ENCODE measurements at regions not wholly inside any gene's neighbourhood (a gene's known extent, or its start where the extent isn't known, plus 50 kb on each side); places are given as distances from the start of the nearest gene placed in this dataset.

DNA sequence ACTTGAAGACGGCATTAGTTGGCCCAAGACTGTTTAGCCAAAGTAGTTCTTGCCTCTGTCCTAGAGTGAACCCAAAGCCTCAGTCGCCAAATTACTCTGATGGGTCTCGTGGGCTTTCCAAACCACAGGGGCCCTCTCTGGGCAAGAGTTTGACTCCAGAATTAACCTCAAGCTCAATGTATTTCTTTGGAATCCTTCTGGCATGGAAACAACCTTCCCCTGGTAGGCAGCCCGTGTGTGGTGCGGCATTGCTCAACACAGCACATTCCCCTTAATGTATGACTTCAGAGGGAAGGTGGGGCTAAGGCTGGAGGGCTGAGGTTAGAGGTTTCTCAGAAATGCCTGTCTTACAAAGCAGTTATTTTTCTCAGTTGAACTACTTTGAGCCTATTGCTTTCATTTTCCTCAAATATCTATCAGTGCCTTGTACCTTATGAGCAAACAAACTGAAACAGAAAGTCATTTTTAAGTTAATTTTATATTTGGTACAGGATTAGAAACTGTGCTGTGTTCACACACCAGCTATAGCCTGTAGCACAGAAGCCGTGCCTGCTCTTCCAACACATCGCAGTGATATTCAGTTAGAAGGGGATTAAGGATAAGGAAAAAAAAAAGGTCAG, 123.9 kb upstream of the HAPLN1 start:
- Histone ChIP-seq H3K9me3 (ENCODE audit: control insufficient read depth in 2 of 3, insufficient read depth in 1 of 3, low read length in 3 of 3) (no peaks in the 10 kb centered on the region), H3K36me3 (ENCODE audit: control insufficient read depth in 2 of 3, insufficient read depth in 3 of 3, low read length in 3 of 3) (no peaks in the 10 kb centered on the region), H3K4me3 (ENCODE audit: low read length in 3 of 3) (no peak overlapping the region), H3K9ac (ENCODE audit: low read length in 3 of 3) (no peak overlapping the region), H3K27ac (ENCODE audit: low read depth in 2 of 2, low read length in 2 of 2) (no peak overlapping the region), H3K4me1 (ENCODE audit: control insufficient read depth in 2 of 3, insufficient read depth in 2 of 3, low read depth in 1 of 3, low read length in 3 of 3) (no peaks in the 10 kb centered on the region), H3K27me3 (ENCODE audit: control insufficient read depth, insufficient read depth, low read length) (no peaks in the 10 kb centered on the region)
- DNase-seq (no peak), FAIRE-seq (no peak)
- TF ChIP-seq CTCF (IDR thresholded peaks at IDR 0.05; ENCODE audit: borderline replicate concordance, extremely low read depth, insufficient read depth), result no peak
- intact Hi-C loops (cut with DNase I), result no loop called here

DNA sequence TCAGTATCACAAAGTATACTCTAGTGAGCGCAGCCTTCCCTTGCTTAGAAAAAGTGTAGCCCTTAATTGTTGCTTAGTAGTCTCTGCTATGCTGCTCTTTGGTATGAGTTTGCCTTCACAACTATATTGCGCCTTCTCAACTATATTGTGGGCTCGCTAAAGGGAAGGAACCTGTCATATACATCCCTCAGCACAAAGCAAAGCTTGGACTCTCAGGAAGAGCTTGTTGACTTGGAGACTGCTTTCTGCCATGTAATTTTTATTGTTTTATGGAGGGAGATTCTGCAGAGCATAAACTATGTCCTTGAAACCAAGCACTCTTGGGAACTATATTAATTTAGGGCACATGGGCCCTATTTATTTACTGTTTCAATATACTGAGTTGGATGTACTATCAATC, 119.1 kb upstream of the HAPLN1 start:
- TF ChIP-seq CTCF (IDR thresholded peaks at IDR 0.05; ENCODE audit: borderline replicate concordance, extremely low read depth, insufficient read depth), result no peak
- Histone ChIP-seq H3K9ac (ENCODE audit: low read length in 3 of 3) (no peak overlapping the region), H3K27me3 (ENCODE audit: control insufficient read depth, insufficient read depth, low read length) (no peaks in the 10 kb centered on the region), H3K27ac (ENCODE audit: low read depth in 2 of 2, low read length in 2 of 2) (no peak overlapping the region), H3K4me1 (ENCODE audit: control insufficient read depth in 2 of 3, insufficient read depth in 2 of 3, low read depth in 1 of 3, low read length in 3 of 3) (no peaks in the 10 kb centered on the region), H3K9me3 (ENCODE audit: control insufficient read depth in 2 of 3, insufficient read depth in 1 of 3, low read length in 3 of 3) (no peaks in the 10 kb centered on the region), H3K36me3 (ENCODE audit: control insufficient read depth in 2 of 3, insufficient read depth in 3 of 3, low read length in 3 of 3) (no peaks in the 10 kb centered on the region), H3K4me3 (ENCODE audit: low read length in 3 of 3) (no peak overlapping the region)
- intact Hi-C loops (cut with DNase I), result no loop called here
- FAIRE-seq, result no peak
- DNase-seq, result no peak

GRCh38 chr5:83839256-83839655, 118.6 kb upstream of the HAPLN1 start:
- no peak overlapping the region for H3K9ac ChIP-seq (ENCODE audit: low read length in 3 of 3)
- H3K4me3 ChIP-seq (ENCODE audit: low read length in 3 of 3), result no peak overlapping the region
- no peaks in the 10 kb centered on the region for H3K4me1 ChIP-seq (ENCODE audit: control insufficient read depth in 2 of 3, insufficient read depth in 2 of 3, low read depth in 1 of 3, low read length in 3 of 3)
- H3K27me3 ChIP-seq (ENCODE audit: control insufficient read depth, insufficient read depth, low read length), result no peaks in the 10 kb centered on the region
- FAIRE-seq (no peak), DNase-seq (no peak)
- no peak overlapping the region for H3K27ac ChIP-seq (ENCODE audit: low read depth in 2 of 2, low read length in 2 of 2)
- no peaks in the 10 kb centered on the region for H3K36me3 ChIP-seq (ENCODE audit: control insufficient read depth in 2 of 3, insufficient read depth in 3 of 3, low read length in 3 of 3)
- intact Hi-C loops (cut with DNase I), result no loop called here
- no peak for TF ChIP-seq CTCF (IDR thresholded peaks at IDR 0.05; ENCODE audit: borderline replicate concordance, extremely low read depth, insufficient read depth)
- H3K9me3 ChIP-seq (ENCODE audit: control insufficient read depth in 2 of 3, insufficient read depth in 1 of 3, low read length in 3 of 3), result no peaks in the 10 kb centered on the region

All from kidney (tissue), 13 donors.